RWPE2 (cell line): ENCODE measurements at regions not wholly inside any gene's neighbourhood (a gene's known extent, or its start where the extent isn't known, plus 50 kb on each side); places are given as distances from the start of the nearest gene placed in this dataset.

ENCODE experiments used
- ATAC-seq: fragments of 200-7000 bp; cut with Tn5 transposase; 3 replicates; pipeline ENCODE4 v1.9.1; 2021; ENCODE audit warnings: low read depth
- DNase-seq: peaks from one replicate; pipeline ENCODE4 v3.0.0-alpha.2; 2020; ENCODE audit warnings: low spot score
- H3K27ac ChIP-seq: fragments of 450-650 bp; 2 replicates; pipeline ENCODE4 v1.5.1; 2017; ENCODE audit warnings: mild to moderate bottlenecking; ENCODE audit not compliant: poor library complexity, severe bottlenecking
- H3K27me3 ChIP-seq: fragments of 250-450 bp; sonication (Bioruptor Pico); 2 replicates; pipeline ENCODE4 v1.5.1; 2021; ENCODE audit warnings: mild to moderate bottlenecking, moderate library complexity; ENCODE audit not compliant: insufficient read depth, poor library complexity, severe bottlenecking
- H3K36me3 ChIP-seq: fragments of 250-450 bp; sonication (Bioruptor Pico); 2 replicates; pipeline ENCODE4 v1.5.1; 2020; ENCODE audit warnings: low read depth, mild to moderate bottlenecking, moderate library complexity
- H3K4me1 ChIP-seq: fragments of 250-450 bp; sonication (Bioruptor Pico); 2 replicates; pipeline ENCODE4 v1.5.1; 2021; ENCODE audit warnings: mild to moderate bottlenecking, moderate library complexity; ENCODE audit not compliant: insufficient read depth, poor library complexity, severe bottlenecking
- H3K4me3 ChIP-seq: fragments of 250-450 bp; sonication (Bioruptor Pico); 2 replicates; pipeline ENCODE4 v1.5.1; 2021; ENCODE audit warnings: mild to moderate bottlenecking, moderate library complexity; ENCODE audit not compliant: severe bottlenecking
- H3K9me3 ChIP-seq: fragments of 250-450 bp; sonication (Bioruptor Pico); 2 replicates; pipeline ENCODE4 v1.5.1; 2021; ENCODE audit warnings: mild to moderate bottlenecking, moderate library complexity; ENCODE audit not compliant: severe bottlenecking
- TF ChIP-seq, protein P1 (sequence below): fragments of 450-650 bp; IDR thresholded peaks from one replicate; pipeline ENCODE4 v1.5.1; 2017; ENCODE audit warnings: mild to moderate bottlenecking, moderate library complexity; ENCODE audit not compliant: poor library complexity, severe bottlenecking

DNA sequence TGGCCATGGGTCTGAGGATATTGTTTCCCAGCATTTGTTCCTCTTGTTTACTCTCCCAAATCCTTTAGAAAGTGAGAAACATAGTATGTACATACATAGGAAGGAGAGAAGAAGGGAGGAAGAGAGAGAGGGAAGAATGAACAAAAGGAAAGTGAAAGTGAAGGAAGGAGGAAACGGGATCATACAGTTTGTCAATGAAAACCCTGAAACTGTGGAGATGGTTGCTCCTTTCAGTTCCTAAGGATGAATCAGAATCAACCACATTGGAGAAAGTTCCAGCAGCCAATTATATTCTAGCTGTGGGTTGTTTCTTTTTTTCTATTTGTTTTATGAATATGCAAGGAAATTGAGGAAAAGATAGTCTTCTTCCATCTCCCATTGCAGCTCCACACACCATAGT is 396.5 kb downstream of the MLLT3 start:
- ATAC-seq (no peak), DNase-seq (no peak)
- Histone ChIP-seq H3K36me3 (no peaks in the 10 kb centered on the region), H3K4me1 (peaks cover 5% of the 10 kb centered on the region), H3K9me3 (no peaks in the 10 kb centered on the region), H3K27ac (no peak overlapping the region), H3K4me3 (no peak overlapping the region), H3K27me3 (no peaks in the 10 kb centered on the region)
- TF ChIP-seq, protein P1, sequence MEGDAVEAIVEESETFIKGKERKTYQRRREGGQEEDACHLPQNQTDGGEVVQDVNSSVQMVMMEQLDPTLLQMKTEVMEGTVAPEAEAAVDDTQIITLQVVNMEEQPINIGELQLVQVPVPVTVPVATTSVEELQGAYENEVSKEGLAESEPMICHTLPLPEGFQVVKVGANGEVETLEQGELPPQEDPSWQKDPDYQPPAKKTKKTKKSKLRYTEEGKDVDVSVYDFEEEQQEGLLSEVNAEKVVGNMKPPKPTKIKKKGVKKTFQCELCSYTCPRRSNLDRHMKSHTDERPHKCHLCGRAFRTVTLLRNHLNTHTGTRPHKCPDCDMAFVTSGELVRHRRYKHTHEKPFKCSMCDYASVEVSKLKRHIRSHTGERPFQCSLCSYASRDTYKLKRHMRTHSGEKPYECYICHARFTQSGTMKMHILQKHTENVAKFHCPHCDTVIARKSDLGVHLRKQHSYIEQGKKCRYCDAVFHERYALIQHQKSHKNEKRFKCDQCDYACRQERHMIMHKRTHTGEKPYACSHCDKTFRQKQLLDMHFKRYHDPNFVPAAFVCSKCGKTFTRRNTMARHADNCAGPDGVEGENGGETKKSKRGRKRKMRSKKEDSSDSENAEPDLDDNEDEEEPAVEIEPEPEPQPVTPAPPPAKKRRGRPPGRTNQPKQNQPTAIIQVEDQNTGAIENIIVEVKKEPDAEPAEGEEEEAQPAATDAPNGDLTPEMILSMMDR = no peak

GRCh38 chr9:20224756-20225155 is 397.5 kb downstream of the MLLT3 start:
- H3K27ac ChIP-seq = peak overlapping the region; percentile 29
- peaks cover 11% of the 10 kb centered on the region for H3K4me1 ChIP-seq
- TF ChIP-seq, protein P1 = no peak
- DNase-seq (no peak), ATAC-seq (0 out of 3 replicates have a peak, but pooled peaks have one; percentile 21)
- H3K9me3 ChIP-seq = no peaks in the 10 kb centered on the region
- no peak overlapping the region for H3K4me3 ChIP-seq
- no peaks in the 10 kb centered on the region for H3K36me3 ChIP-seq
- no peaks in the 10 kb centered on the region for H3K27me3 ChIP-seq

GRCh38 chr9:20220286-20220685 is 402.0 kb downstream of the MLLT3 start:
- DNase-seq = no peak
- Histone ChIP-seq H3K4me1 (peaks cover 11% of the 10 kb centered on the region), H3K9me3 (no peaks in the 10 kb centered on the region), H3K4me3 (no peak overlapping the region), H3K27me3 (no peaks in the 10 kb centered on the region), H3K27ac (peak overlapping the region; percentile 62), H3K36me3 (no peaks in the 10 kb centered on the region)
- ATAC-seq = peak; percentile 79
- TF ChIP-seq, protein P1 = no peak

- no peak for DNase-seq
- H3K27ac ChIP-seq = peak overlapping the region; percentile 62
- no peaks in the 10 kb centered on the region for H3K36me3 ChIP-seq
- H3K9me3 ChIP-seq = no peaks in the 10 kb centered on the region
- TF ChIP-seq, protein P1 = no peak
- no peaks in the 10 kb centered on the region for H3K27me3 ChIP-seq
- H3K4me3 ChIP-seq = no peak overlapping the region
- H3K4me1 ChIP-seq = peaks cover 6% of the 10 kb centered on the region
- no peak for ATAC-seq
Observed at GRCh38 chr9:20219437-20219836, 402.9 kb downstream of the MLLT3 start.

- DNase-seq (no peak), ATAC-seq (no peak)
- H3K36me3 ChIP-seq = no peaks in the 10 kb centered on the region
- no peak overlapping the region for H3K4me3 ChIP-seq
- TF ChIP-seq, protein P1 = no peak
- H3K4me1 ChIP-seq = peaks cover 6% of the 10 kb centered on the region
- no peaks in the 10 kb centered on the region for H3K27me3 ChIP-seq
- H3K9me3 ChIP-seq = no peaks in the 10 kb centered on the region
- H3K27ac ChIP-seq = no peak overlapping the region
Observed at GRCh38 chr9:20217596-20217995, 404.7 kb downstream of the MLLT3 start.
